CD4-positive, alpha-beta T cell treated with Interleukin-4 for 1 hour (primary cell): ENCODE measurements at regions not wholly inside any gene's neighbourhood (a gene's known extent, or its start where the extent isn't known, plus 50 kb on each side); places are given as distances from the start of the nearest gene placed in this dataset.

Experiments
- DNase-seq, 2 donors: peaks; one replicate each; pipeline ENCODE4 v3.0.0-alpha.2; 2020 to 2022

DNA sequence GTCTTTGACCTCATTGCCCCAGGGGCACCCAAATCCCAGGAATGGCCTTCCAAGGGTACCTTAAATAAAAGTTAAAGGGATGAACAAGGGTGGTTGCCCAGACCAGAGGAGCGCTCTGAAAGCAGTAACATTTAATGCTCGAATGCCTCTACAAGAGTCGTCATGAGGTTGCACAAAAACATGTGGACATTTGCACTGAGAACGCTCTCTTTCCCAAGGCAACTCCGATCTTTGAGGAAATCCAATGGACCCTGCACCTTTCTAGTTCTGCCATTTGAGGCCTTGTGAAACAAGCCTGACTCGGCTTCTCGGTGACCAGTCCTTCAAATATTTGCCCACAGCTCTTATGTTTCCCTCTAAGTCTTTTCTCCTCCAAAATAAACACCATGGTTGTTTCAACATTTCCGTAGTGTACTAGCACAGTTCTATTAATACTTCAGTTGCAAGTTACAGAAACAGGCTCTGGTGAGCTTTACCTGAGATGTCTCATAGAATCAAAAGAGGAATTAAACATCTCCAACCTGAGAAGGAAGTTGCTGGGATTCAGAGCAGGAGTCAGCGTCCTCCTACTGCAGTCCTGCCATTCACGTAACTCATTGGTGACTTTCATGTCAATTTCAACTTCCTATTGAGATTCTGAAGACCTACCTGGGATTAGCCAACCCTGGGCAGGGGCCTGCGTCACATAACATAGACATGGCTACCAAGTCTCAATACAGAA, 168.8 kb upstream of the RAI14 start:
- no peak for DNase-seq

DNA sequence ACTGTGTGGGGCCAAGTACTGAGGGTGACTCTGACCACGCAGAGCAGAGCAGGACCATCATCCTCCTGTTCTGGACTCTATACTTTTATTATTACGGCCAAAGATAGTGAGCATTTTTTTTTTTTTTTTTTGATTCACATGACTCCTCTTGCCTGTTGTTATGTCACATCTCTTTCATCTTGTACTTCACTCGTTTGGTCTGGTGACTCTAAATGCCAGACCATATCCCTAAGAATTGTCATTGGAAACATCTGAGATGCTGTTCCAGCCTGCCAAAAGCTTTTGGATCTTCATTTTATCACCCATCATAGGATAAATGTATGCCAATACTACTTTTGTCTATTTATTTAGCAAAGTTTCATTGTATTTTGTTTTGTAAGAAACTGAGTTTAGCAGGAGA, 168.2 kb upstream of the RAI14 start:
- DNase-seq = no peak

GRCh38 chr5:34488984-34489383, 167.1 kb upstream of the RAI14 start:
- no peak for DNase-seq

- no peak for DNase-seq
These were observed 165.4 kb upstream of the RAI14 start for GRCh38 chr5:34490506-34491250.

GRCh38 chr5:34491251-34491620, 164.9 kb upstream of the RAI14 start:
- no peak for DNase-seq

- peak in 1 of 2 donors; percentile 1 for DNase-seq
These were observed 161.9 kb upstream of the RAI14 start for GRCh38 chr5:34494111-34494755.

GRCh38 chr5:34495178-34495577, 160.9 kb upstream of the RAI14 start:
- no peak for DNase-seq

DNA sequence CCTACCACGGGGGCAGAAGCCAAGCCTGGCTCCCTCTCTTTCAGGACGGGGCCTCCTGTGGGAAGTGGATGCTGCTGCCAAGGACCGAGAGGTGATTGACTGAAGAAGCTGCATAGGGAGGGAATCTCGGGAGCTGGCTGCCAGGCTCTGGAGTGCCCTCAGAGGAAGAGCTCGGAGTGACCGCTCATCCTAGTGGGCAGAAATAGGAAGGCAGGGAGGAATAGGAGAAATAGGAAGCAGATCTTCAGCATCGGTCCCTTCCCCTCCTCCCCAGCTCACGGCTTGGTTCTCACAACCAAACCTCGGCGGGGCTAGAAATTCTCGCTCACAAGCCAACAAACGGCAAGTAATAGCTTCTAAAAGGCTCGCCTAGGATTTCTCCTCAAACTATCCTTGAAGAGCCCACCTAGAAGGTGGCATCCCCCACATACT, 159.9 kb upstream of the RAI14 start:
- no peak for DNase-seq

DNA sequence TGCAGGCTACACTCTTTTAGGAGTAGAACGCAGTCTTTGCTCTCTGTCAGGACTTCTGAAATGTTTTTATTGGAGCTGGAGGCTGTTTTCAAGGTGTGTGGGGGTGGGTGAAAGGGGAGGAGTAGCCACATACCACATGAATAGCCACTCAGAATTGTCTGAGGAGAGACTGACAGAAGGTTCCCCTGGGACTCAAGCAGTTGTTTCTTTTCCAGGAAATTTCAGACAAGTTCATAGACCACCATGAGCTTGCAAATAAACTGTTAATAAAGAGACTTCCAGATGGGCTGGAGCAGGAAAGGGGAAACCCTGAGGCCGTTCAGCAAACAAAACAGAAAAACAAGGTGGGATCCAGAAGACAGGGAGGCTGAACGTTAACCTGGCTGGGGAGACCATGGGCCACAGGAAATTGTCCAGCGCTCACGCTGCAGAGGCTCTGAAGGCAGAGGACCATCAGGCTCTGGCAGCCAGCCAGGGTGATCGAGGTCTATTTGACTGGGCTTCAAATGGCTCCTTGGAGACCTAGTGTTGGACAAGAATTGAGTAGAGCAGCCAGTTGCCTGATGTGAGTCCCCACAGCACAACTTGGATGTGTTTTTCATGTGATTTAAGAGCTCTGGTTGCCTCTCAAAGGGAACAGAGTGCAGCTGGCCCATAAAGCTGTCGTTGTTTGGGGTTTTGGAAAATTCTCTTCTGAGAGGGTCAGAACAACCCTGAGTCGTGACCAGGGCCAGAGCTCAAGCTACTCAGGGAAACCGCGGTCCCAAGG, 159.2 kb upstream of the RAI14 start:
- no peak for DNase-seq

DNA sequence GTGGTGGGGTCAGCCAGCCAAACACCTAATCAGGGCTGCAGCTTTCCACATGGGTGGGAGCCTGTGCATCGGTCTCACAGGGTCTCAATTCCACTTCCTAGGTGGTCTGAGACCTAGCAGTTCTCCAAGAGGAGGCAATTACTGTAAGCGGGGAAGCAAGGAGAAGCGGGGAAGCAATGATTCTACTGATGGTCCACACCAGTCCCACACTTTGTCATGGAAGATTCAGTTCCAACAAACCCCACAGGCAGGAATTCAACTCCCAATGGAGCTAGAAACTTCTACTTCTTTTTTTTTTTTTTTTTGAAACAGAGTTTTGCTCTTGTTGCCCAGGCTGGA, 158.7 kb upstream of the RAI14 start:
- no peak for DNase-seq

- DNase-seq = no peak
These were observed 157.6 kb upstream of the RAI14 start for GRCh38 chr5:34498572-34498971.

- peak; percentile 11 to 54 for DNase-seq
These were observed 157.0 kb upstream of the RAI14 start for GRCh38 chr5:34499001-34499734.

DNA sequence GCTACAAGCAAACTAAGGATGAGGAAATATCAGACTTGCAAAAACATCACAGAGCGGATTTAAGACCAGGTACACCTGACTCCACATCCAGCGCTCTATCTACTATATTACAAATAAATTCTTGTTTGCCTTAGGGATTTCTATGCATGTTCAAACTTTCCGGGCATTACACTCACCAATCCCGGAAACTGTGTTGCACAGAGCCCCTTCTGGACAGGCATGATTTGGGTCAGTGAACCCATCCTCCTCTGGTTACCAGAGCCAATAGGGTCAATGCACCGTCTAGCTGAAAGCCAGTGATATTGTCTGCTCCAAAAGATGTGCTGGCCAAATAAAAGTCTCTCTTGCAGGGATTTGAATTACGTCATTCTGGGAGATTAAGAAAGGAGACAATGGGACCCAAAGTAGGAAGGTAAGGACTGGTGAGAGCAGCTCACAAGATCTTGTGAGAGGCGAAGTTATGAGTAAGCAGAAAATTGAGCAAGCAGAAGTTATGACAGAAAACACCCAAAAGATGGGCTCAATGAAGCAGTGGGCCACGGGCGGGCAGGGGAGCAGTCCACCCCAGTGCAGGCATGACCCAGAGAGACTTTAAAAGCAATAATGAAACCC, 155.8 kb upstream of the RAI14 start:
- DNase-seq = no peak

DNA sequence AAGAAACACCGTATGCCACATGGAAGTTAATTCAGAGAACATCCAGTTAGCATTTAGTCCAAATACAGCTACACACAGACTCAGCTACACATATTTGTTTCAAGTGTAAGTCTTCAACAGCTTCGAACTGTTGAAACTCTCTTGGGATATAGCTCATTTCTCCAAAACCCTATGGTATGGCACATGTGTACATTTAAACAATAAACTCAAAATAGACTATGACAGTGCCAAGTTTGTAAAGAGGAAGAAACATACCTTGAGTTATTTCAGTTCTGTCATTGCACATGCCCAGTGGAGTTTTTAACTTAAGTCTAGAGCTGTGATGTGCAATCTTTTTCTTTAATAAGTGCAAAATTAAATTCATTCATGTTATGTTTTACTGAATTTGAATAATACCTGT, 155.1 kb upstream of the RAI14 start:
- no peak for DNase-seq

- no peak for DNase-seq
These were observed 154.3 kb upstream of the RAI14 start for GRCh38 chr5:34501840-34502239.

DNA sequence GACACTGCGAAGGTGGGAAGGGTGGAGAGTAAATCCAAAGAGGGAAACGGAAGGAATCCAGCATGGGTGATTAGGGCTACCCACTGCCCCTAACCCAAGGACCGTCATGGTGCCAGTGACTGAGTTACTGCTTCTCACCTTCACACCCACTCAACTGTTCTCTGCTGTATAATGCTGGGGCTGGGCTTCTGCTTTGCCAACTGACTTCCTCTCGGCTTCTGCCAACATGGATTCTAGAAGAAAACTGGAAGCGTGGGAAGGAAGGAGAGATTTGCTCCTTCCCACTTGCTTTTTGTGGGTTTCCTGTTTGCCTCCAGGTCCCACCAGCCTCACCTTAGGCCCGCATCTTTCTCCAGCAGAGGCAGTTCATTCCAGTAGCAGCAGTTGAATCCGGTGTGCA, 153.5 kb upstream of the RAI14 start:
- DNase-seq = no peak

DNA sequence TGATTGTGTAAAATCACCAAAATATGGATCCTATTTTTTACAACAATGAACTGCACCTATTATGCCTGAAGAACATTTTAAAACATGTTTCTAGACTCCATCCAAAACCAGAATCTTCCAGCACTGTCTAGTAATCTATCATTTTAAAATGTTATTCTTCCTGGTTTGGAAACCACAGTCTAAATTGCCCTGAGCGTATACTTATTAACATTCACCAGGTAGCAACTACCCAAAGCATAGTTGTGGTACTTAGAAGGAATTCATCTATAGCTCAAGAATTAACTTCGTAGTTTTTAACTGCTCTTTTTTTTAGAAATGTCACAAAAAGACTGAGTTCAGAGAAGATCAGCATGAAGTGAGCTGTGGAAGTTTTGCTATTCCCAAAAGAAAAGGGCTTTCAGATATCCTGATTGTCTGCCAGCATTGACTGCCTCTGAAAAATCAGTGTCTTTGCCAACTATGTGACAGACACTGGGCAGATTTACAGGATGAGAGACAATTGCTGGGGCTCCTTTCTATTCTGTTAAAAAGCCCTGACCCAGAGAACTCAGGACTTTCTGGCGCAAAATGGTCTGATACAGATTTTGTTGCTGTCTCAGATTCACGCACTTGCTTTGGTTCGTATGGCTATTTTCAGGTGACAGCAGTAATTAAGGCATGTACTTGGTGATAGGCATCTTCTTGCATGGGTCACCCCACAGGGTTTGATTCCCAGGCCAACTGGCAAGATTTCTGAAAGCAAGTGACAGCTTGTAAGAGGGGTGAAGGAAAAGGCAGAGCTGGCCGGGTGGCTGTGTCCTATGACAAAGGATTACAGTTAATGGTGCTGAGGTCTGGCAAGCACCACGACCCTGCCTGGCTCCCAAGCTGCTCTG, 152.5 kb upstream of the RAI14 start:
- no peak for DNase-seq

GRCh38 chr5:34504967-34505366, 151.2 kb upstream of the RAI14 start:
- DNase-seq = no peak

- no peak for DNase-seq
These were observed 150.4 kb upstream of the RAI14 start for GRCh38 chr5:34505731-34506130.

DNA sequence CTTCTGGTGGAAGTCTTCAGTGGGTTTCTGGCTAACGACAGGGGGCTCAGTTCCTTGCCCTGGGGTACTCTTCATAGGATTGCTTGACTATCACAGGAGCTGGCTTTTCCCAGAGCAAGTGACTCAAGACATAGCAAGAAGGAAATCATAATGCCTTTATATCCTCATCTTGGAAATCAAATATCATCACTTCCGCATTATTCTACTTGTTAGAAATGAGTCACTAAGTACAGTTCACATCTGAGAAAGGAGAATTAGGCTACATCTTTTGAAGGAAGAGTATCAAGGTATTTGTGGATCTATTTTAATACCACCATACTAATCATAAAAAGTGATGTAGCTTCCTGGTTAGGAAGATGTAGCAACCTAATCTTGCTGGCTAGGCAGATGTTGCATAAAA, 148.2 kb upstream of the RAI14 start:
- DNase-seq = no peak

DNA sequence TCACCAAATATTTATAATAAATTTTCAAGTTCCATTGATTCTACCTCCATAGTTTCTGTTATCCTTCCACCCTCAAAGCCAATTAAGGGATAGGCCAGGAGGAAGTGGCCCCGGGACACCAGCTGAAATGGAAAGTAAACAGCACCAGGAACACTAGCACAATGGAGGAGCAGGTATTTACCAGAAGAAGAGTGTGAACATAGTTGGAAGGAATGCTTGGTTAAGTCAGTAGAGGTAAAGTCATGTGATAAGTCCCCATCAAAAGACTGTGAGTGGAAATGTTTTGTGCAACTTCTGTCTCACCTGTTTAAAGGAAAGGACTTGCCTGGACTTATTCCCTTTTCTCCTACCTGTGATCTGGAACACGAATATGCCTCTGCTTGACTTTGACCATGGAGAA, 146.7 kb upstream of the RAI14 start:
- DNase-seq = no peak
